Urinary bladder (tissue), 3 donors: ENCODE measurements at regions not wholly inside any gene's neighbourhood (a gene's known extent, or its start where the extent isn't known, plus 50 kb on each side); places are given as distances from the start of the nearest gene placed in this dataset.

Experiments
- DNase-seq: peaks from one replicate; pipeline ENCODE4 v3.0.0-alpha.2; 2015; ENCODE audit errors: extremely low spot score
- H3K27ac ChIP-seq: one replicate; pipeline ENCODE4 v1.5.1; 2013; ENCODE audit warnings: low read depth, mild to moderate bottlenecking, moderate library complexity
- H3K36me3 ChIP-seq: one replicate; pipeline ENCODE4 v1.6.1; 2013; ENCODE audit warnings: mild to moderate bottlenecking, moderate library complexity; ENCODE audit not compliant: insufficient read depth
- H3K4me1 ChIP-seq: one replicate; pipeline ENCODE4 v1.6.1; 2013; ENCODE audit warnings: mild to moderate bottlenecking, moderate library complexity; ENCODE audit not compliant: insufficient read depth
- H3K4me3 ChIP-seq: one replicate; pipeline ENCODE4 v1.5.1; 2013; ENCODE audit warnings: low read depth, low read length
- WGBS: extraction: QIAGEN DNeasy Blood & Tissue Kit; methylation state at CpG from one replicate; pipeline ENCODE4 v1.1.7; 2013; 5-methylcytosine and 5-hydroxymethylcytosine counted together
- donor health status: healthy with polysubstance abuse.
- donor health status: healthy.

GRCh38 chr9:135267191-135267809 is 179.8 kb downstream of the OLFM1 start:
- Histone ChIP-seq H3K4me3 (no peak overlapping the region), H3K4me1 (no peaks in the 10 kb centered on the region), H3K27ac (no peak overlapping the region), H3K36me3 (no peaks in the 10 kb centered on the region)
- 69% methylated on average over 19 of the region's 19 CpGs for WGBS
- DNase-seq, result no peak

- Histone ChIP-seq H3K4me3 (no peak overlapping the region), H3K4me1 (no peaks in the 10 kb centered on the region), H3K27ac (no peak overlapping the region), H3K36me3 (no peaks in the 10 kb centered on the region)
- no peak for DNase-seq
- 50% methylated on average over 12 of the region's 12 CpGs for WGBS
These were observed 180.6 kb downstream of the OLFM1 start for GRCh38 chr9:135268031-135268430.

- Histone ChIP-seq H3K4me1 (no peaks in the 10 kb centered on the region), H3K4me3 (no peak overlapping the region), H3K36me3 (no peaks in the 10 kb centered on the region), H3K27ac (no peak overlapping the region)
- WGBS, result 87% methylated on average over 6 of the region's 6 CpGs
- DNase-seq, result no peak
These were observed 181.5 kb downstream of the OLFM1 start for GRCh38 chr9:135268981-135269380.

- WGBS, result 77% methylated on average over 20 of the region's 20 CpGs
- no peak for DNase-seq
- Histone ChIP-seq H3K4me1 (no peaks in the 10 kb centered on the region), H3K27ac (no peak overlapping the region), H3K36me3 (no peaks in the 10 kb centered on the region), H3K4me3 (no peak overlapping the region)
These were observed 182.7 kb downstream of the OLFM1 start for GRCh38 chr9:135269912-135270830.

- no peak overlapping the region for H3K27ac ChIP-seq
- H3K36me3 ChIP-seq, result no peaks in the 10 kb centered on the region
- no peak overlapping the region for H3K4me3 ChIP-seq
- no peak for DNase-seq
- WGBS, result 80% methylated on average over 19 of the region's 19 CpGs
- H3K4me1 ChIP-seq, result no peaks in the 10 kb centered on the region
These were observed 184.0 kb downstream of the OLFM1 start for GRCh38 chr9:135271425-135271824.

- no peak for DNase-seq
- no peak overlapping the region for H3K4me3 ChIP-seq
- WGBS, result 60% methylated on average over 10 of the region's 10 CpGs
- no peaks in the 10 kb centered on the region for H3K4me1 ChIP-seq
- no peak overlapping the region for H3K27ac ChIP-seq
- H3K36me3 ChIP-seq, result no peaks in the 10 kb centered on the region
These were observed 185.1 kb downstream of the OLFM1 start for GRCh38 chr9:135272608-135273007.

GRCh38 chr9:135273008-135273407 is 185.5 kb downstream of the OLFM1 start:
- Histone ChIP-seq H3K4me1 (no peaks in the 10 kb centered on the region), H3K27ac (no peak overlapping the region), H3K4me3 (no peak overlapping the region), H3K36me3 (no peaks in the 10 kb centered on the region)
- WGBS, result 27% methylated on average over 7 of the region's 7 CpGs
- DNase-seq, result no peak

- Histone ChIP-seq H3K4me3 (no peak overlapping the region), H3K36me3 (no peaks in the 10 kb centered on the region), H3K4me1 (no peaks in the 10 kb centered on the region), H3K27ac (no peak overlapping the region)
- no peak for DNase-seq
- 80% methylated on average over 7 of the region's 7 CpGs for WGBS
These were observed 187.7 kb downstream of the OLFM1 start for GRCh38 chr9:135275163-135275562.

- Histone ChIP-seq H3K4me1 (no peaks in the 10 kb centered on the region), H3K4me3 (no peak overlapping the region), H3K27ac (no peak overlapping the region), H3K36me3 (no peaks in the 10 kb centered on the region)
- no peak for DNase-seq
- WGBS, result 87% methylated on average over 20 of the region's 20 CpGs
These were observed 188.3 kb downstream of the OLFM1 start for GRCh38 chr9:135275571-135276289.

- 74% methylated on average over 30 of the region's 30 CpGs for WGBS
- Histone ChIP-seq H3K36me3 (no peaks in the 10 kb centered on the region), H3K27ac (no peak overlapping the region), H3K4me3 (no peak overlapping the region), H3K4me1 (no peaks in the 10 kb centered on the region)
- DNase-seq, result no peak
These were observed 190.0 kb downstream of the OLFM1 start for GRCh38 chr9:135277219-135278201.

- 84% methylated on average over 15 of the region's 15 CpGs for WGBS
- no peak overlapping the region for H3K4me3 ChIP-seq
- H3K27ac ChIP-seq, result no peak overlapping the region
- no peaks in the 10 kb centered on the region for H3K4me1 ChIP-seq
- H3K36me3 ChIP-seq, result no peaks in the 10 kb centered on the region
- no peak for DNase-seq
These were observed 191.1 kb downstream of the OLFM1 start for GRCh38 chr9:135278586-135278985.

GRCh38 chr9:135279385-135279784 is 191.9 kb downstream of the OLFM1 start:
- Histone ChIP-seq H3K36me3 (no peaks in the 10 kb centered on the region), H3K4me1 (no peaks in the 10 kb centered on the region), H3K27ac (no peak overlapping the region), H3K4me3 (no peak overlapping the region)
- WGBS, result 81% methylated on average over 12 of the region's 12 CpGs
- DNase-seq, result no peak

GRCh38 chr9:135279834-135280393 is 192.4 kb downstream of the OLFM1 start:
- 88% methylated on average over 23 of the region's 23 CpGs for WGBS

More at GRCh38 chr9:135279834-135280393, 192.4 kb downstream of the OLFM1 start:
- H3K36me3 ChIP-seq, result no peaks in the 10 kb centered on the region
- DNase-seq, result no peak
- H3K4me3 ChIP-seq, result no peak overlapping the region
- H3K4me1 ChIP-seq, result no peaks in the 10 kb centered on the region
- H3K27ac ChIP-seq, result no peak overlapping the region
